ENCODE measurements at regions not wholly inside any gene's neighbourhood (a gene's known extent, or its start where the extent isn't known, plus 50 kb on each side); places are given as distances from the start of the nearest gene placed in this dataset.

- no peaks in the 10 kb centered on the region for H3K36me3 ChIP-seq
- no peak overlapping the region for H3K4me3 ChIP-seq
- intact Hi-C loops (cut with DNase I), result no loop called here
- WGBS, 3 donors, result 88 to 93% (median 90%) methylated on average over 5 of the region's 5 CpGs
- DNase-seq, result no peak
- H3K27ac ChIP-seq, result no peak overlapping the region
- no peak for TF ChIP-seq EP300 (IDR thresholded peaks at IDR 0.05)
- no peak for TF ChIP-seq CTCF (IDR thresholded peaks at IDR 0.05)
- TF ChIP-seq POLR2A (IDR thresholded peaks at IDR 0.05), result no peak
- H3K27me3 ChIP-seq, result no peaks in the 10 kb centered on the region
- H3K9me3 ChIP-seq, result no peaks in the 10 kb centered on the region
- no peaks in the 10 kb centered on the region for H3K4me1 ChIP-seq (ENCODE audit: insufficient read depth)
These were observed 82.5 kb upstream of the HOXC13 start for GRCh38 chr12:53856132-53856531.

GRCh38 chr12:53857666-53858065 lies 81.0 kb upstream of the HOXC13 start:
- Histone ChIP-seq H3K4me3 (no peak overlapping the region), H3K36me3 (no peaks in the 10 kb centered on the region), H3K4me1 (ENCODE audit: insufficient read depth) (no peaks in the 10 kb centered on the region), H3K27me3 (no peaks in the 10 kb centered on the region), H3K27ac (no peak overlapping the region), H3K9me3 (no peaks in the 10 kb centered on the region)
- no peak for DNase-seq
- intact Hi-C loops (cut with DNase I), result no loop called here
- TF ChIP-seq POLR2A (IDR thresholded peaks at IDR 0.05) (no peak), EP300 (IDR thresholded peaks at IDR 0.05) (no peak), CTCF (IDR thresholded peaks at IDR 0.05) (no peak)
- 80 to 83% (median 82%) methylated on average over 2 of the region's 2 CpGs for WGBS, 3 donors

GRCh38 chr12:53860426-53861345 lies 77.9 kb upstream of the HOXC13 start:
- TF ChIP-seq CTCF (IDR thresholded peaks at IDR 0.05), result no peak
- TF ChIP-seq POLR2A (IDR thresholded peaks at IDR 0.05), result no peak
- no peak for TF ChIP-seq EP300 (IDR thresholded peaks at IDR 0.05)
- Histone ChIP-seq H3K4me3 (no peak overlapping the region), H3K4me1 (ENCODE audit: insufficient read depth) (no peaks in the 10 kb centered on the region), H3K27ac (no peak overlapping the region), H3K27me3 (no peaks in the 10 kb centered on the region), H3K36me3 (no peaks in the 10 kb centered on the region), H3K9me3 (no peaks in the 10 kb centered on the region)
- DNase-seq, result no peak
- 48 to 54% (median 54%) methylated on average over 2 of the region's 2 CpGs for WGBS, 3 donors
- intact Hi-C loops (cut with DNase I), result no loop called here

GRCh38 chr12:53862206-53862605 lies 76.4 kb upstream of the HOXC13 start:
- intact Hi-C loops (cut with DNase I), result no loop called here
- H3K4me1 ChIP-seq (ENCODE audit: insufficient read depth), result no peaks in the 10 kb centered on the region
- no peak overlapping the region for H3K27ac ChIP-seq
- TF ChIP-seq CTCF (IDR thresholded peaks at IDR 0.05) (no peak), POLR2A (IDR thresholded peaks at IDR 0.05) (no peak), EP300 (IDR thresholded peaks at IDR 0.05) (no peak)
- DNase-seq, result no peak
- WGBS, 3 donors, result 59 to 95% (median 59%) methylated on average over 3 of the region's 3 CpGs
- H3K36me3 ChIP-seq, result no peaks in the 10 kb centered on the region
- H3K4me3 ChIP-seq, result no peak overlapping the region
- H3K9me3 ChIP-seq, result no peaks in the 10 kb centered on the region
- no peaks in the 10 kb centered on the region for H3K27me3 ChIP-seq

All from ovary (tissue), 7 donors.